KMS-11 (cell line): ENCODE measurements at regions not wholly inside any gene's neighbourhood (a gene's known extent, or its start where the extent isn't known, plus 50 kb on each side); places are given as distances from the start of the nearest gene placed in this dataset.

Experiments
- H2AFZ ChIP-seq: fragments of 200-600 bp; sonication (generic); 2 replicates; pipeline ENCODE4 v1.6.1; 2016; ENCODE audit warnings: antibody characterized with exemption, mixed run types, low read depth
- H3K27ac ChIP-seq: fragments of 200-600 bp; sonication (generic); 2 replicates; pipeline ENCODE4 v1.6.1; 2016; ENCODE audit warnings: mild to moderate bottlenecking, mixed run types
- H3K27me3 ChIP-seq: fragments of 200-600 bp; sonication (generic); 2 replicates; pipeline ENCODE4 v1.6.1; 2017; ENCODE audit warnings: mild to moderate bottlenecking, low read depth, mixed run types, moderate library complexity; ENCODE audit not compliant: insufficient read depth
- H3K36me3 ChIP-seq: fragments of 200-600 bp; sonication (generic); 2 replicates; pipeline ENCODE4 v1.6.1; 2017; ENCODE audit warnings: mild to moderate bottlenecking, mixed run types; ENCODE audit not compliant: insufficient read depth
- H3K4me1 ChIP-seq: fragments of 200-600 bp; sonication (generic); 2 replicates; pipeline ENCODE4 v1.6.1; 2016; ENCODE audit warnings: mild to moderate bottlenecking, low read depth, mixed run types; ENCODE audit not compliant: poor library complexity, severe bottlenecking
- H3K4me2 ChIP-seq: fragments of 200-600 bp; sonication (generic); 2 replicates; pipeline ENCODE4 v1.7.0; 2016; ENCODE audit warnings: mild to moderate bottlenecking, mixed run types
- H3K4me3 ChIP-seq: fragments of 200-600 bp; sonication (generic); IDR thresholded peaks from 2 replicates; pipeline ENCODE4 v1.6.1; 2017; ENCODE audit warnings: low read depth, low read length, mixed read lengths; ENCODE audit not compliant: insufficient read depth
- H3K79me2 ChIP-seq: fragments of 200-600 bp; sonication (generic); 2 replicates; pipeline ENCODE4 v1.6.1; 2016; ENCODE audit warnings: low read depth, mixed run types; ENCODE audit not compliant: insufficient read depth
- H3K9ac ChIP-seq: fragments of 200-600 bp; sonication (generic); 2 replicates; pipeline ENCODE4 v1.6.1; 2016; ENCODE audit warnings: mild to moderate bottlenecking, mixed run types
- H4K20me1 ChIP-seq: fragments of 200-600 bp; sonication (generic); 2 replicates; pipeline ENCODE4 v1.6.1; 2016; ENCODE audit warnings: mild to moderate bottlenecking, mixed run types; ENCODE audit not compliant: insufficient read depth
- TF ChIP-seq, protein P1 (sequence below): fragments of 200-600 bp; sonication (generic); conservative IDR thresholded peaks from 2 replicates; pipeline ENCODE4 v1.6.1; 2017; ENCODE audit warnings: low read depth, mild to moderate bottlenecking, antibody characterized with exemption, low read length, moderate library complexity, mixed read lengths

DNA sequence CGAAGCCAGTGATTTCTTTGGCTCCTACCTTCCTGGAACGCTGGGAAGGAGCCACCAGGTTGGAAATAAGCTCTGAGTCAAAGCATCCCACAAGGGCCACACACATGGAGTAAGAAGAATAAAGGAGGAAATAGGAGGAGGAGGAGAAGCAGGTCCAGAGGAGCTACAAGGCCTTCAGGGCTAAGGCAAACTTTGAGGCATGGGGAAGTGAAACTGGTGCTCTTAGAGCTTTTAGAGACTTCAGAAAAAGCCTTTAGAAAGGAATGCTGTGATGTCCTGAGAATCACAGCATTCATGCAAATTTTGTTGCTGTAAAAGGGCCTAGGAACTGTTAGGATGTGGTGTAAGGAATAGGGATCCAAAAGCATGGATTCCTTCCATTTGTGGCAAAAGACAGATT lies 135.9 kb upstream of the ARHGEF9 start:
- TF ChIP-seq, protein P1, sequence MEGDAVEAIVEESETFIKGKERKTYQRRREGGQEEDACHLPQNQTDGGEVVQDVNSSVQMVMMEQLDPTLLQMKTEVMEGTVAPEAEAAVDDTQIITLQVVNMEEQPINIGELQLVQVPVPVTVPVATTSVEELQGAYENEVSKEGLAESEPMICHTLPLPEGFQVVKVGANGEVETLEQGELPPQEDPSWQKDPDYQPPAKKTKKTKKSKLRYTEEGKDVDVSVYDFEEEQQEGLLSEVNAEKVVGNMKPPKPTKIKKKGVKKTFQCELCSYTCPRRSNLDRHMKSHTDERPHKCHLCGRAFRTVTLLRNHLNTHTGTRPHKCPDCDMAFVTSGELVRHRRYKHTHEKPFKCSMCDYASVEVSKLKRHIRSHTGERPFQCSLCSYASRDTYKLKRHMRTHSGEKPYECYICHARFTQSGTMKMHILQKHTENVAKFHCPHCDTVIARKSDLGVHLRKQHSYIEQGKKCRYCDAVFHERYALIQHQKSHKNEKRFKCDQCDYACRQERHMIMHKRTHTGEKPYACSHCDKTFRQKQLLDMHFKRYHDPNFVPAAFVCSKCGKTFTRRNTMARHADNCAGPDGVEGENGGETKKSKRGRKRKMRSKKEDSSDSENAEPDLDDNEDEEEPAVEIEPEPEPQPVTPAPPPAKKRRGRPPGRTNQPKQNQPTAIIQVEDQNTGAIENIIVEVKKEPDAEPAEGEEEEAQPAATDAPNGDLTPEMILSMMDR: no peak
- Histone ChIP-seq H3K27ac (no peak overlapping the region), H3K4me1 (no peaks in the 10 kb centered on the region)

DNA sequence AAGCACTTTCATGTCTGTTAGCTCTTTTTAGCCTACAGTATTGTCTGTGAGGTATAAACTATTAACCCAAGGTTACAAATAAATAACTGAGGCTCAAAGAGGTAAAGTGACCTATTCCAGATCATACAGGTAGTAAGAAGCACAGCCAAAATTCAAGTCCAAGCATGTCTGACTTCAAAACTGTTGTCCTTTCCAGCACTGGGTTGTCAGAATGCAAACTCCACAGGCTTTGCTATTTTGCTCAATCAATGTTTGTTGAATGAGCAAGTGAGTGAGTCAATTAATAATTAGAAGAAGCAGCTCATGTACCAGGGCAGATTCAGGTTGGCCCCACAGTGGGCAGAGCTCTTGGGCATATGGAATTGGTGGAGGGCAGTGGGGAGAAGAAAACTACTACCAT lies 134.1 kb upstream of the ARHGEF9 start:
- Histone ChIP-seq H3K4me2 (no peak overlapping the region), H3K9ac (no peak overlapping the region), H3K4me1 (no peaks in the 10 kb centered on the region), H3K36me3 (no peaks in the 10 kb centered on the region), H3K27ac (no peak overlapping the region), H3K79me2 (no peaks in the 10 kb centered on the region), H2AFZ (no peak overlapping the region), H3K4me3 (no peak overlapping the region), H4K20me1 (no peaks in the 10 kb centered on the region), H3K27me3 (no peaks in the 10 kb centered on the region)
- TF ChIP-seq, protein P1: no peak

More for the DNA sequence above, 135.9 kb upstream of the ARHGEF9 start:
- H3K27me3 ChIP-seq: no peaks in the 10 kb centered on the region
- no peaks in the 10 kb centered on the region for H3K36me3 ChIP-seq
- no peak overlapping the region for H2AFZ ChIP-seq
- H3K79me2 ChIP-seq: no peaks in the 10 kb centered on the region
- H3K4me3 ChIP-seq: no peak overlapping the region
- H4K20me1 ChIP-seq: no peaks in the 10 kb centered on the region
- H3K9ac ChIP-seq: no peak overlapping the region
- no peak overlapping the region for H3K4me2 ChIP-seq

DNA sequence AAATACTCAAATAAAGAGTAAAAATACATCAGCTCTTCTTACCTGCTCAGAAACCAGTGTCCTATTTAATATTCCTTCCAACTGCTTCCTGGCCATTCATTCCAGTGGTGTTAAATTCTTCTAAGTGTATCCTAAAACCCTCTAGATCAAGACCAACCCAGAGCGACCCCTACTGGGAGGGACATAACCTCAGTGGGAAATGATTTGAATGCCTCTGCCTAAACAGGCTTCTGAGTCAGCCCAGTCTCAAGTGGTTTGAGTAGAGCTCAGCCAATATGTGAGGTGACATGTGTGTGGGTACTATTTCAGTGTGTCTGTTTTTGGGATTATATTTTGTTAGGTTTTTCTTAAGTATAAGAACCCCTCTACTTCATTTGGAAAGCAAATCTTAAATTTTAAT lies 133.6 kb upstream of the ARHGEF9 start:
- H3K27ac ChIP-seq: no peak overlapping the region
- no peaks in the 10 kb centered on the region for H3K79me2 ChIP-seq
- TF ChIP-seq, protein P1: no peak
- H3K36me3 ChIP-seq: no peaks in the 10 kb centered on the region
- H3K4me3 ChIP-seq: no peak overlapping the region
- no peaks in the 10 kb centered on the region for H4K20me1 ChIP-seq
- H3K27me3 ChIP-seq: no peaks in the 10 kb centered on the region
- no peaks in the 10 kb centered on the region for H3K4me1 ChIP-seq
- no peak overlapping the region for H2AFZ ChIP-seq
- no peak overlapping the region for H3K9ac ChIP-seq
- H3K4me2 ChIP-seq: no peak overlapping the region

DNA sequence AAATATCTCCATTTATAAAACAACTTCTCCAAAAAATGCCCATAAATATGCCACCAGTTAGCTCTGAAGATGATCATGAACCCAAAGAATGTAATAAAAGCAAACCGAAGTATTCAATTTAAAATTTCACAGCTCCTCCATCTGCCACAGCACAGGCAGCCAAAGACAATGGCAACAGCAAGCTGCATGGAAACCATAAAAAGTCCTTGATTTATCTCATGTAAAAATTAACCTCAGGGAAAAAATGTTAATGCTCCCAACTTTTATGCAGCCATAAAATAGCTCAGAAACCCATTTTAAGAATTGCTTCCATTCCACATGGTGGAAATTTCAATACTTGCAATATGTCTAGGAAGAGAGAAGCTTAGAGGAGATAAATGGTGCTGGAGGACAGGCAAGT lies 132.3 kb upstream of the ARHGEF9 start:
- Histone ChIP-seq H3K27ac (no peak overlapping the region), H3K4me3 (no peak overlapping the region), H4K20me1 (no peaks in the 10 kb centered on the region), H3K9ac (no peak overlapping the region), H3K27me3 (no peaks in the 10 kb centered on the region), H3K36me3 (no peaks in the 10 kb centered on the region), H2AFZ (no peak overlapping the region), H3K4me2 (no peak overlapping the region), H3K4me1 (no peaks in the 10 kb centered on the region), H3K79me2 (no peaks in the 10 kb centered on the region)
- TF ChIP-seq, protein P1: no peak

DNA sequence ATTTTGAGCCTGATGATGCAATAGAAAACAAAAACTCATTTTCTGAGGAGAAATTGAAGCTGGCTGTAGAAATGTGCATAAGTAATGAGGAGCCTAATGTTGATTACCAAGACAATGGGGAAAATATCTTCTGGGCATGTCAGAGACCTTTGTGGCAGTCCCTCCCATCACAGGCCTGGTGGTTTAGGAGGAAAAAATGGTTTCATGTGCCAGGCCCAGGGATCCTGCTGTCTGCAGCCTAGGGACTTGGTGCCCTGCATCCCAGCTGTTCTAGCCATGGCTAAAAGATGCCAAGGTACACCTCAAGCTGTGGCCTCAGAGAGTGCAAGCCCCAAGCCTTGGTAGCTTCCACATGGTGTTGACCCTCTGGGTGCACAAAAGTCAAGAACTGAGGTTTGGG lies 128.7 kb upstream of the ARHGEF9 start:
- H3K36me3 ChIP-seq: no peaks in the 10 kb centered on the region
- no peaks in the 10 kb centered on the region for H4K20me1 ChIP-seq
- no peaks in the 10 kb centered on the region for H3K4me1 ChIP-seq
- TF ChIP-seq, protein P1: no peak
- H3K79me2 ChIP-seq: no peaks in the 10 kb centered on the region
- H3K4me2 ChIP-seq: no peak overlapping the region
- H3K9ac ChIP-seq: no peak overlapping the region
- no peak overlapping the region for H3K4me3 ChIP-seq
- no peak overlapping the region for H2AFZ ChIP-seq
- no peaks in the 10 kb centered on the region for H3K27me3 ChIP-seq
- no peak overlapping the region for H3K27ac ChIP-seq
